ENCODE measurements at regions not wholly inside any gene's neighbourhood (a gene's known extent, or its start where the extent isn't known, plus 50 kb on each side); places are given as distances from the start of the nearest gene placed in this dataset.

DNA sequence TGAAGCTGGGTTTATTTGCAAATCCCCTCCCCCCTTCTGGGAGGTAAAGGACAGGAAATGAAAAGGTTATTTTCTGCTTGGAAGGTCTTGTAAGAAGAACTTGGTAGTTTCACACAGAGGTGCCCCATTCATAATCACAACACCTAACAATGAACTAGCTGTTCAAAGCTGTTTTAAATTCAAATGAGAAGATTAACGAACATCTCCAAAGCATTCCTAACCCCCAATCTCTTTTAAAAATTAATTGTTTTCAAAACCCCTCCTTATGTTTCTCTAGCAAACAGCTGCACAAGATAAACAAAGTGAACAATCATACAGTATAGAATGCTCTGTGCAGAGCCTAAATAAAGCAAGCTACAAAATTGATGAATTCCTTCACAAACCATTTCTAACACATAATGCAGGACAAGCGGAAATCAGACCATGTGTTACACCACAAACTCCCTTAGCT, 271.4 kb downstream of the SATB2 start:
- TF ChIP-seq, protein P1, sequence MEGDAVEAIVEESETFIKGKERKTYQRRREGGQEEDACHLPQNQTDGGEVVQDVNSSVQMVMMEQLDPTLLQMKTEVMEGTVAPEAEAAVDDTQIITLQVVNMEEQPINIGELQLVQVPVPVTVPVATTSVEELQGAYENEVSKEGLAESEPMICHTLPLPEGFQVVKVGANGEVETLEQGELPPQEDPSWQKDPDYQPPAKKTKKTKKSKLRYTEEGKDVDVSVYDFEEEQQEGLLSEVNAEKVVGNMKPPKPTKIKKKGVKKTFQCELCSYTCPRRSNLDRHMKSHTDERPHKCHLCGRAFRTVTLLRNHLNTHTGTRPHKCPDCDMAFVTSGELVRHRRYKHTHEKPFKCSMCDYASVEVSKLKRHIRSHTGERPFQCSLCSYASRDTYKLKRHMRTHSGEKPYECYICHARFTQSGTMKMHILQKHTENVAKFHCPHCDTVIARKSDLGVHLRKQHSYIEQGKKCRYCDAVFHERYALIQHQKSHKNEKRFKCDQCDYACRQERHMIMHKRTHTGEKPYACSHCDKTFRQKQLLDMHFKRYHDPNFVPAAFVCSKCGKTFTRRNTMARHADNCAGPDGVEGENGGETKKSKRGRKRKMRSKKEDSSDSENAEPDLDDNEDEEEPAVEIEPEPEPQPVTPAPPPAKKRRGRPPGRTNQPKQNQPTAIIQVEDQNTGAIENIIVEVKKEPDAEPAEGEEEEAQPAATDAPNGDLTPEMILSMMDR (IDR thresholded peaks at IDR 0.05; ENCODE audit: low read depth, low read length), result no peak
- no peak for TF ChIP-seq EZH2phosphoT487 (IDR thresholded peaks at IDR 0.05; ENCODE audit: low read depth)

Data from OCI-LY3 (cell line).